GM23248 (cell line): ENCODE measurements at regions not wholly inside any gene's neighbourhood (a gene's known extent, or its start where the extent isn't known, plus 50 kb on each side); places are given as distances from the start of the nearest gene placed in this dataset.

Experiments used
- EZH2 ChIP-seq: fragments of 200-600 bp; sonication (generic); IDR thresholded peaks from 2 replicates; pipeline ENCODE4 v1.6.1; 2018; ENCODE audit warnings: antibody characterized with exemption, mild to moderate bottlenecking; ENCODE audit not compliant: insufficient read depth, poor library complexity, severe bottlenecking
- EZH2phosphoT487 ChIP-seq: fragments of 200-600 bp; sonication (generic); IDR thresholded peaks from 2 replicates; pipeline ENCODE4 v1.6.1; 2018; ENCODE audit warnings: antibody characterized with exemption, moderate library complexity, mild to moderate bottlenecking, low read depth; ENCODE audit not compliant: insufficient read depth

DNA sequence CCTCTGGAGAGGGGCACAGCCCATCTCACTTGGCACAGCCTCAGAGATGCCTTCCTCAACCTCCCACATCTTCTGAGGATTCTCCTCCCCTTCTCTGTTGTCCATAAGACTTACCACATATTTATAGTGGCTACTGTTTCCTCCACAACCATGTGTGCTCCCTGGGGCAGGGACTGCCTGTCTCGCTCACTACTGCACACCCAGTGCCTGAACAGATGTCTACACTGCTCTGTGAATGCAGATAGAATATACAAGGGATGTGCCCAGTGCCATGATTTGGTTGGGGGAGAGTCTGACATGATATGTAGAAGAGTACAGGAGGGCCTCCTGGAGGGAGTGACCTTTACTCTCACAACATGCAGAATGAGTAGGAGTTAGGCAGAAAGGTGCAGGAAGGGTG, 67.3 kb upstream of the ANO1 start:
- TF ChIP-seq EZH2 = no peak
- TF ChIP-seq EZH2phosphoT487 = no peak
